Pancreas (tissue), 10 donors: ENCODE measurements at regions not wholly inside any gene's neighbourhood (a gene's known extent, or its start where the extent isn't known, plus 50 kb on each side); places are given as distances from the start of the nearest gene placed in this dataset.

ENCODE experiments used
- ATAC-seq, 4 donors: fragments of 200-7000 bp; cut with Tn5 transposase; one replicate each; pipeline versions ENCODE4 v1.8.0 to v1.9.1; 2020; ENCODE audit warnings: mild to moderate bottlenecking in 4 of 4, moderate library complexity in 4 of 4
- DNase-seq, 6 donors: peaks; one replicate each; pipeline ENCODE4 v3.0.0-alpha.2; 2020
- FAIRE-seq: peaks from 2 replicates; lab custom pipeline; 2012; peaks lifted over from hg19 to GRCh38; lab: Jason Lieb, UNC
- H3K27ac ChIP-seq, 4 donors: fragments of 200-600 bp; sonication (generic); 1 replicate in 3 of 4; 2 replicates in 1 of 4; pipeline versions ENCODE4 v1.5.0 to v1.8.0; 2020
- H3K27me3 ChIP-seq, 4 donors: fragments of 200-600 bp; one replicate each; pipeline ENCODE4 v1.8.0; 2021
- H3K36me3 ChIP-seq, 3 donors: fragments of 200-600 bp; sonication (generic) in 1 of 3; one replicate each; pipeline versions ENCODE4 v1.5.0 to v1.8.0; 2020 to 2021
- H3K4me1 ChIP-seq, 3 donors: fragments of 200-600 bp; one replicate each; pipeline ENCODE4 v1.8.0; 2021
- H3K4me3 ChIP-seq, 4 donors: fragments of 200-600 bp; sonication (generic) in 2 of 4; one replicate each; pipeline versions ENCODE4 v1.5.0 to v1.8.0; 2020 to 2021
- H3K9me3 ChIP-seq, 4 donors: fragments of 200-600 bp; one replicate each; pipeline ENCODE4 v1.8.0; 2021
- CTCF ChIP-seq, 4 donors: fragments of 200-600 bp; sonication (generic) in 3 of 4; IDR thresholded peaks; one replicate each; pipeline versions ENCODE4 v1.5.0 to v1.8.0; 2021; ENCODE audit warnings: antibody characterized with exemption in 4 of 4
- WGBS, 2 donors: extraction: QIAGEN DNeasy Blood & Tissue Kit; methylation state at CpG; one replicate each; pipeline ENCODE4 v1.1.7; 2013; 5-methylcytosine and 5-hydroxymethylcytosine counted together
- intact Hi-C, 3 donors: fragments of 100-400 bp; cut with DNase I; formaldehyde crosslinking; loops; one replicate each; pipeline versions ENCODE4 v1.11.1 to v1.14.2; 2022
- donor health status: healthy with polysubstance abuse.
- donor health status: DM: no; HTN: no; CAD: no; lungs with moderate emphysema.
- donor health status: DM: no; HTN: no; CAD: no.
- donor health status: control.
- donor health status: control.
- donor health status: Bipolar disorder and iron deficiency.
- donor health status: DM: yes; HTN: yes; CAD: no.
- donor health status: DM: no; HTN: no; CAD: no.
- donor health status: DM: no; HTN: no; CAD: no.
- donor health status: DM: yes; HTN: yes; CAD: no.

- WGBS, 2 donors, result 65 to 76% methylated on average over 2 of the region's 2 CpGs
- no peaks in the 10 kb centered on the region for H3K27me3 ChIP-seq
- no peak for TF ChIP-seq CTCF (IDR thresholded peaks at IDR 0.05)
- intact Hi-C loops, result no loop called here
- no peaks in the 10 kb centered on the region for H3K9me3 ChIP-seq
- FAIRE-seq (no peak), DNase-seq (no peak), ATAC-seq (no peak)
- no peaks in the 10 kb centered on the region for H3K4me1 ChIP-seq
- H3K4me3 ChIP-seq, result no peak overlapping the region
- no peak overlapping the region for H3K27ac ChIP-seq
- no peaks in the 10 kb centered on the region for H3K36me3 ChIP-seq
Observed at GRCh38 chr2:163198972-163199371, 360.4 kb upstream of the KCNH7 start.

GRCh38 chr2:163198007-163198406, 359.4 kb upstream of the KCNH7 start:
- no peak for ATAC-seq
- intact Hi-C loops, result no loop called here
- H3K4me3 ChIP-seq, result no peak overlapping the region
- no peaks in the 10 kb centered on the region for H3K9me3 ChIP-seq
- FAIRE-seq, result no peak
- no peak for TF ChIP-seq CTCF (IDR thresholded peaks at IDR 0.05)
- H3K27me3 ChIP-seq, result no peaks in the 10 kb centered on the region
- WGBS, 2 donors, result 49 to 66% methylated on average over 1 of the region's 1 CpG
- no peak for DNase-seq
- no peaks in the 10 kb centered on the region for H3K4me1 ChIP-seq
- H3K27ac ChIP-seq, result no peak overlapping the region
- H3K36me3 ChIP-seq, result no peaks in the 10 kb centered on the region

- Histone ChIP-seq H3K9me3 (no peaks in the 10 kb centered on the region), H3K4me3 (no peak overlapping the region), H3K27me3 (no peaks in the 10 kb centered on the region), H3K4me1 (no peaks in the 10 kb centered on the region), H3K36me3 (no peaks in the 10 kb centered on the region), H3K27ac (no peak overlapping the region)
- peak in 3 of 4 donors; percentile 45 to 54 (median 54) for ATAC-seq
- peak; percentile 69 for FAIRE-seq
- peak in 2 of 4 donors; percentile 31 to 35 for TF ChIP-seq CTCF (IDR thresholded peaks at IDR 0.05)
- peak in 1 of 6 donors; percentile 10 for DNase-seq
- intact Hi-C loops, result no loop called here
Observed at GRCh38 chr2:163191372-163191771, 352.8 kb upstream of the KCNH7 start.

- ATAC-seq, result no peak
- FAIRE-seq, result no peak
- no peaks in the 10 kb centered on the region for H3K9me3 ChIP-seq
- H3K27ac ChIP-seq, result no peak overlapping the region
- no peak for DNase-seq
- H3K4me1 ChIP-seq, result no peaks in the 10 kb centered on the region
- no peaks in the 10 kb centered on the region for H3K36me3 ChIP-seq
- no peaks in the 10 kb centered on the region for H3K27me3 ChIP-seq
- no peak for TF ChIP-seq CTCF (IDR thresholded peaks at IDR 0.05)
- intact Hi-C loops, result no loop called here
- 73 to 84% methylated on average over 7 of the region's 7 CpGs for WGBS, 2 donors
- H3K4me3 ChIP-seq, result no peak overlapping the region
Observed at GRCh38 chr2:163187995-163188655, 349.6 kb upstream of the KCNH7 start.

- FAIRE-seq, result no peak
Observed at GRCh38 chr2:163187119-163187518, 348.6 kb upstream of the KCNH7 start.

More at GRCh38 chr2:163187119-163187518, 348.6 kb upstream of the KCNH7 start:
- no peaks in the 10 kb centered on the region for H3K9me3 ChIP-seq
- DNase-seq, result no peak
- 65% methylated on average over 2 of the region's 2 CpGs for WGBS, 2 donors
- TF ChIP-seq CTCF (IDR thresholded peaks at IDR 0.05), result no peak
- no peak overlapping the region for H3K4me3 ChIP-seq
- H3K27ac ChIP-seq, result no peak overlapping the region
- H3K4me1 ChIP-seq, result no peaks in the 10 kb centered on the region
- ATAC-seq, result no peak
- intact Hi-C loops, result no loop called here
- no peaks in the 10 kb centered on the region for H3K36me3 ChIP-seq
- H3K27me3 ChIP-seq, result no peaks in the 10 kb centered on the region
